Colonic mucosa (tissue), 4 donors: ENCODE measurements at regions not wholly inside any gene's neighbourhood (a gene's known extent, or its start where the extent isn't known, plus 50 kb on each side); places are given as distances from the start of the nearest gene placed in this dataset.

Source experiments
- DNase-seq: peaks from one replicate; pipeline ENCODE4 v3.0.0-alpha.2; 2020
- H3K27ac ChIP-seq: fragments of 200-600 bp; one replicate; pipeline ENCODE4 v1.8.0; 2021
- H3K27me3 ChIP-seq: fragments of 200-600 bp; one replicate; pipeline ENCODE4 v1.8.0; 2021
- H3K36me3 ChIP-seq: fragments of 200-600 bp; one replicate; pipeline ENCODE4 v1.8.0; 2021
- H3K4me1 ChIP-seq: fragments of 200-600 bp; one replicate; pipeline ENCODE4 v1.8.0; 2021; ENCODE audit warnings: mild to moderate bottlenecking
- H3K4me3 ChIP-seq: fragments of 200-600 bp; one replicate; pipeline ENCODE4 v1.8.0; 2021
- H3K9ac ChIP-seq, 2 donors: one replicate each; pipeline ENCODE4 v1.7.0; 2013; ENCODE audit warnings: control low read depth in 2 of 2, low read depth in 2 of 2, low read length in 2 of 2
- H3K9me3 ChIP-seq: fragments of 200-600 bp; one replicate; pipeline ENCODE4 v1.8.0; 2021
- intact Hi-C: fragments of 100-400 bp; cut with DNase I; formaldehyde crosslinking; loops from one replicate; pipeline ENCODE4 v1.14.1; 2022
- TF ChIP-seq, protein P1 (sequence below): fragments of 200-600 bp; IDR thresholded peaks from one replicate; pipeline ENCODE4 v1.8.0; 2022; ENCODE audit warnings: antibody characterized with exemption, mild to moderate bottlenecking
- donor health status: healthy.
- donor health status: DM: no; HTN: no; CAD: no.
- donor health status: DM: no; HTN: no; CAD: no.

DNA sequence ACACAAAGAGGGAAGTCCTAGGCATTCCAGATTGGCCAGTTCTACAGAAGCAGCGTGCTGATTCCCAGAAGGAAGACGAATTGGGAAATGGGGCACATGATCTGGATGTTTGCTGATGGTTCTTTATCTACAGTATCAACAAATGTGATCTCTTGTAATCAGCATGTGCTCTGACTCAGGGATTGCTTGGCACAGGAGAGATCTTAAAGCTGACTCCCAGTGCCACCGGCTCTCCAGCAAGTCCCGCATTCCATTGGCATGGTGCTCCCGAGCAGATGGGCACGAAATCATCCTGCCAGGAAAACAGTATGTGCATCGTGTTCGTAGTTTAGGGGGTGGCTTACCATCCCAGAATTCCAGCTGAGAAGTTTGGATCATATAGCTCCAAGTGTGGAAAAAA, 259.9 kb upstream of the NR2F2 start:
- TF ChIP-seq, protein P1, sequence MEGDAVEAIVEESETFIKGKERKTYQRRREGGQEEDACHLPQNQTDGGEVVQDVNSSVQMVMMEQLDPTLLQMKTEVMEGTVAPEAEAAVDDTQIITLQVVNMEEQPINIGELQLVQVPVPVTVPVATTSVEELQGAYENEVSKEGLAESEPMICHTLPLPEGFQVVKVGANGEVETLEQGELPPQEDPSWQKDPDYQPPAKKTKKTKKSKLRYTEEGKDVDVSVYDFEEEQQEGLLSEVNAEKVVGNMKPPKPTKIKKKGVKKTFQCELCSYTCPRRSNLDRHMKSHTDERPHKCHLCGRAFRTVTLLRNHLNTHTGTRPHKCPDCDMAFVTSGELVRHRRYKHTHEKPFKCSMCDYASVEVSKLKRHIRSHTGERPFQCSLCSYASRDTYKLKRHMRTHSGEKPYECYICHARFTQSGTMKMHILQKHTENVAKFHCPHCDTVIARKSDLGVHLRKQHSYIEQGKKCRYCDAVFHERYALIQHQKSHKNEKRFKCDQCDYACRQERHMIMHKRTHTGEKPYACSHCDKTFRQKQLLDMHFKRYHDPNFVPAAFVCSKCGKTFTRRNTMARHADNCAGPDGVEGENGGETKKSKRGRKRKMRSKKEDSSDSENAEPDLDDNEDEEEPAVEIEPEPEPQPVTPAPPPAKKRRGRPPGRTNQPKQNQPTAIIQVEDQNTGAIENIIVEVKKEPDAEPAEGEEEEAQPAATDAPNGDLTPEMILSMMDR: no peak
- no peaks in the 10 kb centered on the region for H3K27me3 ChIP-seq
- no peak overlapping the region for H3K9ac ChIP-seq
- no peaks in the 10 kb centered on the region for H3K4me1 ChIP-seq
- intact Hi-C loops: no loop called here
- H3K4me3 ChIP-seq: no peak overlapping the region
- no peak overlapping the region for H3K27ac ChIP-seq
- no peaks in the 10 kb centered on the region for H3K9me3 ChIP-seq
- no peak for DNase-seq
- no peaks in the 10 kb centered on the region for H3K36me3 ChIP-seq

DNA sequence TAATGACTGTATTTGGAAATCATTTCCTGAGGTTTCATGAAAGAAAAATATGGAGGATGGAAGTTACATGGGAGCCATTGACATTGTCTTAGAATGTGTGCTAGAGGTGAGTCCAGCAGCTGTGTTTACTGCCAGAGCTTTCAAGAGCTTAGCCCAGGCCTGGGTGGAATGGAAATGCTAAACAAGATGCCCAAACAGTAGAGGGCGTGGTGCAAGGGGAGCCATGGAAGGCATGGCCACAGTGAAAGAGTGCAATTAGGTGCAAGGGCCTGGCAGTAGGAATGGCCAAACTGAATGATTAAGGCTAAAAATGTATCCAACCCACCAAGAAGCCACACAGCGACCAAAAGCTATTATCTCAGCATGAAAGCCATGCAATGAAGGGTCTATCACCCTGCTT, 257.7 kb upstream of the NR2F2 start:
- no peak for DNase-seq
- Histone ChIP-seq H3K27me3 (no peaks in the 10 kb centered on the region), H3K9me3 (no peaks in the 10 kb centered on the region), H3K4me1 (no peaks in the 10 kb centered on the region), H3K9ac (no peak overlapping the region), H3K4me3 (no peak overlapping the region), H3K27ac (no peak overlapping the region), H3K36me3 (no peaks in the 10 kb centered on the region)
- TF ChIP-seq, protein P1: no peak
- intact Hi-C loops: no loop called here

DNA sequence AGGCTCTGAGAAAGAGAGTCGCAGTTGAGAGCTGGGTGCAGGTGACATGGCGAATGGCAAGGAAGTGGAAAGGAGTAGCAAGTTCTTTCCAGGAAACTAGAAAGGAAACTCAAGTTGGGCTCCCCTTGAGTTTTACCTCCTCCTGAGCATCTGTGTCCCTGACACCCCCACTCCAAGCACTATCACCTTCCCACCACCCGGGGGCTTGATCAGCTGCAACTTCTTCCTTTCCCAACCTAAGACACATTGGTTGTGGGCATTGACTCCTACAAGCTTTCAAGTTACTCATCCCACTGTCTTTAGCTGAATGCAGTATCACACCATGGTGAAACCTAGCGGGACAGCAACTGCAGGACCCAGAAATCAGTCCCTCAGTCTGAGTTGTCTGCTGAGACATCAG, 256.6 kb upstream of the NR2F2 start:
- TF ChIP-seq, protein P1: no peak

DNA sequence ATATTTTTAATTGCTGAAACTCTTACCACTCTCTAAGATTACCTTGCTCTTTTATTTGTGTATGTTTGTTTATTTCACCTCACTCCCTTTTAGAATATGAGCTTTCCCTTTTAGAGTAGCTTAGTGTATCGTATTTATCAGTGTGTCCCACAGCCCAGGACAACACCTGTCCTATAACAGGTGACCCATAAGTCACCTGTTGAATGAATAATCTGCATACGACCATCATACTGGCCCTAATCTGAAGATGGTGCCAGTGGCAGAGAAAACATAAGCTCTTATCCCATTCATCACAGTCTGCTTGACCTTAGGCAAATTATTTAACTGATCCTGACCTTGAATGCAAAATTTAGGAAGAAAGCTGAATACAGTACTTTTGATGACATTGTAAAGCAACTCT, 254.6 kb upstream of the NR2F2 start:
- Histone ChIP-seq H3K9me3 (no peaks in the 10 kb centered on the region), H3K4me1 (no peaks in the 10 kb centered on the region), H3K27me3 (no peaks in the 10 kb centered on the region), H3K9ac (no peak overlapping the region), H3K4me3 (no peak overlapping the region), H3K36me3 (no peaks in the 10 kb centered on the region), H3K27ac (no peak overlapping the region)
- intact Hi-C loops: no loop called here
- no peak for DNase-seq
- TF ChIP-seq, protein P1: no peak

More for the DNA sequence above, 256.6 kb upstream of the NR2F2 start:
- Histone ChIP-seq H3K4me1 (no peaks in the 10 kb centered on the region), H3K27me3 (no peaks in the 10 kb centered on the region), H3K27ac (no peak overlapping the region), H3K9me3 (no peaks in the 10 kb centered on the region), H3K4me3 (no peak overlapping the region), H3K9ac (no peak overlapping the region), H3K36me3 (no peaks in the 10 kb centered on the region)
- intact Hi-C loops: no loop called here
- no peak for DNase-seq

DNA sequence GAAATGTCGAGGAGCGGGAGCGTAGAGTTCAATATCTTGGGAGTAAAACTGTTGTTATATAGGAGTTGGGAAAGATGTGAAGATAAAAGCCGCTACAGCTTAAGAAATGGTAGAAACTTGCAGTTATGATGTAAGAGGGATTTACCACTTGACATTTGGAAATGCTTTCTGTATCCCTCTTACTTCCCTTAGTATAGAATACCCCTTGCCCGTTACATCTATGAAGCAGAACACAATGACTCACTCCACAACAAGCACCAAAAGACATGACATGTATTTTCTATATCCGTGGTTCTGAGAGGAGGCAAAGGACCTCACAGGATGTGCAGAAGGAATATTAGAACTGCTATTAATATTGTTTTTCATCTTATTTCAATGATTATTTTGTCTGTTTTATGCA, 254.2 kb upstream of the NR2F2 start:
- no peak overlapping the region for H3K9ac ChIP-seq
- TF ChIP-seq, protein P1: no peak
- no peaks in the 10 kb centered on the region for H3K4me1 ChIP-seq
- intact Hi-C loops: no loop called here
- no peak for DNase-seq
- H3K4me3 ChIP-seq: no peak overlapping the region
- H3K9me3 ChIP-seq: no peaks in the 10 kb centered on the region
- no peaks in the 10 kb centered on the region for H3K27me3 ChIP-seq
- no peak overlapping the region for H3K27ac ChIP-seq
- H3K36me3 ChIP-seq: no peaks in the 10 kb centered on the region

DNA sequence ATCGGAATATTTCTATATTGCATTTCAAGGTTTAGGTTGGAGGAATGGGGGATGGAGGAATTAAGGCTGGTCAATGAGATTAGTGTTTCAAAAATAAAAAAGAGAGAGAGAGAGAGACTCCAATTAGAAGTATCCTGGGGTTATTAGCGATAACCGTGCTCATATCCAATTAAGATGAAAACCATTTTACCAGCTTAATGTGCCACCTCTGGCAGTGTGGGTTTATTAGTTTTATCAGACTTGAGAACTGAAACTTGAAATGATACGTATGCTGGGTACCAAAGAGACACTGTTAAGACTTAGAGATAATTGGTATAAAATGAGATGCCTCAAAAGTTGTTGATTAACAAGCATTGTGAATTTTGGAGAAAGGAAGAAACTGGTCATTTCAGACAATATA, 251.5 kb upstream of the NR2F2 start:
- no peak for DNase-seq
- H3K4me3 ChIP-seq: no peak overlapping the region
- no peak overlapping the region for H3K9ac ChIP-seq
- no peaks in the 10 kb centered on the region for H3K27me3 ChIP-seq
- no peak overlapping the region for H3K27ac ChIP-seq
- H3K9me3 ChIP-seq: no peaks in the 10 kb centered on the region
- intact Hi-C loops: no loop called here
- no peaks in the 10 kb centered on the region for H3K4me1 ChIP-seq
- H3K36me3 ChIP-seq: no peaks in the 10 kb centered on the region
- TF ChIP-seq, protein P1: no peak
